ENCODE measurements at regions not wholly inside any gene's neighbourhood (a gene's known extent, or its start where the extent isn't known, plus 50 kb on each side); places are given as distances from the start of the nearest gene placed in this dataset.

- DNase-seq (ENCODE audit: low spot score): no peak
Observed at GRCh38 chr4:100736641-100737451, 219.0 kb upstream of the EMCN start.

- no peak for DNase-seq (ENCODE audit: low spot score)
Observed at GRCh38 chr4:100728861-100729260, 211.0 kb upstream of the EMCN start.

- no peak for DNase-seq (ENCODE audit: low spot score)
Observed at GRCh38 chr4:100722866-100723459, 205.1 kb upstream of the EMCN start.

GRCh38 chr4:100722133-100722532, 204.3 kb upstream of the EMCN start:
- DNase-seq (ENCODE audit: low spot score): no peak

GRCh38 chr4:100721490-100721889, 203.7 kb upstream of the EMCN start:
- no peak for DNase-seq (ENCODE audit: low spot score)

GRCh38 chr4:100721077-100721476, 203.3 kb upstream of the EMCN start:
- no peak for DNase-seq (ENCODE audit: low spot score)

GRCh38 chr4:100716416-100716815, 198.6 kb upstream of the EMCN start:
- DNase-seq (ENCODE audit: low spot score): no peak

- DNase-seq (ENCODE audit: low spot score): no peak
Observed at GRCh38 chr4:100708776-100709175, 191.0 kb upstream of the EMCN start.

- DNase-seq (ENCODE audit: low spot score): no peak
Observed at GRCh38 chr4:100707786-100708185, 190.0 kb upstream of the EMCN start.

GRCh38 chr4:100696531-100696930, 178.7 kb upstream of the EMCN start:
- no peak for DNase-seq (ENCODE audit: low spot score)

- no peak for DNase-seq (ENCODE audit: low spot score)
Observed at GRCh38 chr4:100695871-100696270, 178.0 kb upstream of the EMCN start.

GRCh38 chr4:100695039-100695654, 177.3 kb upstream of the EMCN start:
- DNase-seq (ENCODE audit: low spot score): no peak

- no peak for DNase-seq (ENCODE audit: low spot score)
Observed at GRCh38 chr4:100694467-100694866, 176.6 kb upstream of the EMCN start.

- DNase-seq (ENCODE audit: low spot score): no peak
Observed at GRCh38 chr4:100690812-100691211, 173.0 kb upstream of the EMCN start.

- no peak for DNase-seq (ENCODE audit: low spot score)
Observed at GRCh38 chr4:100688368-100688767, 170.5 kb upstream of the EMCN start.

- DNase-seq (ENCODE audit: low spot score): no peak
Observed at GRCh38 chr4:100682477-100683218, 164.8 kb upstream of the EMCN start.

- no peak for DNase-seq (ENCODE audit: low spot score)
Observed at GRCh38 chr4:100681289-100681688, 163.5 kb upstream of the EMCN start.

- DNase-seq (ENCODE audit: low spot score): no peak
Observed at GRCh38 chr4:100679926-100680325, 162.1 kb upstream of the EMCN start.

GRCh38 chr4:100674976-100675375, 157.2 kb upstream of the EMCN start:
- DNase-seq (ENCODE audit: low spot score): no peak

GRCh38 chr4:100657187-100657586, 139.4 kb upstream of the EMCN start:
- DNase-seq (ENCODE audit: low spot score): no peak

- no peak for DNase-seq (ENCODE audit: low spot score)
Observed at GRCh38 chr4:100651499-100652175, 133.8 kb upstream of the EMCN start.

- DNase-seq (ENCODE audit: low spot score): no peak
Observed at GRCh38 chr4:100649417-100649816, 131.6 kb upstream of the EMCN start.
